ENCODE measurements at regions not wholly inside any gene's neighbourhood (a gene's known extent, or its start where the extent isn't known, plus 50 kb on each side); places are given as distances from the start of the nearest gene placed in this dataset.

GRCh38 chr14:86639146-86639545 lies 1109.2 kb downstream of the FLRT2 start:
- no peak for DNase-seq (ENCODE audit: low read depth in 3 of 3)

- no peak for DNase-seq (ENCODE audit: low read depth in 3 of 3)
These were observed 1097.1 kb downstream of the FLRT2 start for GRCh38 chr14:86627080-86627479.

GRCh38 chr14:86626530-86626929 lies 1096.6 kb downstream of the FLRT2 start:
- no peak for DNase-seq (ENCODE audit: low read depth in 3 of 3)

DNA sequence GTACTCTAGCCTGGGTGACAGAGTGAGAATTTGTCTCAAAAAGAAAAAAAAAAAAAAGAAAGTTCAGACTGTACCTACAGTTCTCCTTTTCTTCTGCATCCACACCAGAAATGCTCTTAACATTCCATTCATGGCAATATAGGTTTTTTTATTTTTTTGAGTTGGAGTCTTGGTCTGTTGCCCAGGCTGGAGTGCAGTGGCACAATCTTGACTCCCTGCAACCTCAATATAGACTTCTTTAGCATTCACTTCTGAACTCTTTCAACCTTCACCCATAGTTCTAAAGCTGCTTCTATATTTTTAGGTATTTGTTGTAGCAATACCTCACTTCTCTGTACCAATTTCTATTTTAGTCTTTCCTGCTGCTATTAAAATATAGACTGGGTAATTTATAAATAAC lies 1095.7 kb downstream of the FLRT2 start:
- DNase-seq (ENCODE audit: low read depth in 3 of 3), result no peak

- no peak for DNase-seq (ENCODE audit: low read depth in 3 of 3)
These were observed 1089.8 kb downstream of the FLRT2 start for GRCh38 chr14:86619726-86620125.

DNA sequence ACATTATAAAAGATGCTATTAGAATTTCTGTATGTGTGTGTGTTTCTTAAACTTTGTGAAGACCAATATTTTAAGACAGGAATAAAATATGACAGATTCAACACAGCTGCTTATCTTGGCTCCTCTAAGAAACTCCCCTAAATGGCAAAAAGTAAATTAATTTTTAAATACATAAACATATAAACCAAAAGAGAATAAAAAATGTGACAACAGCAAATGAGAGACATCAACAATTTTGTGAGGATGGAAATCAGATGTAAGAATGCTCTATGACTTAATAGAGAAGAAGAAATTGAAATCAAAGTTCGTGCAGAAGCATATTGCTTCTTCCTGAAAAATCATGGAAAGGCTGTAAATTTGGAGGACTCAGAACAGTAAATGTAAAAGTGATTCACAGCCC lies 1083.8 kb downstream of the FLRT2 start:
- no peak for DNase-seq (ENCODE audit: low read depth in 3 of 3)

- no peak for DNase-seq (ENCODE audit: low read depth in 3 of 3)
These were observed 1083.2 kb downstream of the FLRT2 start for GRCh38 chr14:86613126-86613525.

DNA sequence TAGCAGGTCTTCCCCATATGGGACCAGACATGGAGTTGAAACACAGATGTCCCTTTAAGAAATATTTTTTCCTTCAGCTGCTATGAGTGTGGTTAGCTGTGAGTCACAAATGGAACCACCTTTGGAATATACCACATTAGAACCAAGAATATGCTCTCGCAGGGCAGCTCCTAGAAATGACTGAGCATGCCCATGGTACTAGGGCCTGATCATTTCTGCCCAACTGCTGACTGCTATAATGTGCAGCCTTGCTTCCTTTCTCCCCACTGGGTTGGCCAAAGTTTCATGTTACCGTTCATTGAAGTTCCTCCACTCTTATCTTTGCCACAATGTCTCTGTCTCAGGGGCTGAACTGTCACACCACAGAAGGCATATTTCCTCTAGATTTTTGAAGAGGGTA lies 1074.6 kb downstream of the FLRT2 start:
- DNase-seq (ENCODE audit: low read depth in 3 of 3), result no peak

GRCh38 chr14:86602263-86602662 lies 1072.3 kb downstream of the FLRT2 start:
- DNase-seq (ENCODE audit: low read depth in 3 of 3), result no peak

GRCh38 chr14:86601813-86602212 lies 1071.9 kb downstream of the FLRT2 start:
- DNase-seq (ENCODE audit: low read depth in 3 of 3), result no peak

- no peak for DNase-seq (ENCODE audit: low read depth in 3 of 3)
These were observed 1067.3 kb downstream of the FLRT2 start for GRCh38 chr14:86597279-86597678.

- DNase-seq (ENCODE audit: low read depth in 3 of 3), result no peak
These were observed 1066.1 kb downstream of the FLRT2 start for GRCh38 chr14:86596024-86596423.

DNA sequence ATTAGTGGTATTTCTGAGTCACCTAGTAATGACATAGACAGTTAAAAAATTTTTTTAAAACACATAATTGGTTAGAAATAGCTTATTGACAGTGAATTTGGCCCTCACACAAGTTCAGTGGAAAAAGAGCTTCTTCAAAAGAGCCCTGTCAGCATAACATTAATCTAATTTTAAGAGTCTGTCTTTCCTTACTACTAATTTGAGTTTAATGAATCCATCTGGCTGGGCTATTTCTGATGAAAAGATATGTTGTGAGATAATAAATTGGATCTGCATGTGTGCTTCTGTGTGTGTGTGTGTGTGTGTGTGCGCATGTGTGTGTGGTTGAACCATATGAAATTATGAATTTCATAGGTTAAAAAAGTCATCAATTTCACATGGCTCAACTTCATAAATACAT lies 1045.2 kb downstream of the FLRT2 start:
- DNase-seq (ENCODE audit: low read depth in 3 of 3), result no peak

- DNase-seq (ENCODE audit: low read depth in 3 of 3), result no peak
These were observed 1044.8 kb downstream of the FLRT2 start for GRCh38 chr14:86574778-86575129.

GRCh38 chr14:86574051-86574777 lies 1044.3 kb downstream of the FLRT2 start:
- no peak for DNase-seq (ENCODE audit: low read depth in 3 of 3)

GRCh38 chr14:86570371-86570770 lies 1040.4 kb downstream of the FLRT2 start:
- no peak for DNase-seq (ENCODE audit: low read depth in 3 of 3)

DNA sequence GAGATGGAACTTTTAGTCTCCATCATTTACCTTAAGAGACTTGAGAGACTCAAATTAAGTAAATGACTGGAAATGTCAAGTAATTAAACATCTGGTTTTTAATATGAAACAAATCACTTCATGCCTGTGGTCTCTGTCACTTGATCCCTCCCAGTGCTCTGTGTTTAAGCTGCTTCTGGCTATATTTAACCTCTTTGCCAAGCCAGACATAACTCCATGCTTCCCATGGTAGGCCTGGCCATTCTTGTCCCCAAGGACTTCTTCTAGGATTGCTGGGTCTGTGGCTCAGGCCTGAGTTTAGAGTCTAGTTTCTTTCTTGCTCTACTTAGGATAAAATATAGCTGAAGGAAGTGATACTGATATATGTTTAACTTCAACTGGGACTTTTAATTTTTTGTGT lies 1013.6 kb downstream of the FLRT2 start:
- no peak for DNase-seq (ENCODE audit: low read depth in 3 of 3)

DNA sequence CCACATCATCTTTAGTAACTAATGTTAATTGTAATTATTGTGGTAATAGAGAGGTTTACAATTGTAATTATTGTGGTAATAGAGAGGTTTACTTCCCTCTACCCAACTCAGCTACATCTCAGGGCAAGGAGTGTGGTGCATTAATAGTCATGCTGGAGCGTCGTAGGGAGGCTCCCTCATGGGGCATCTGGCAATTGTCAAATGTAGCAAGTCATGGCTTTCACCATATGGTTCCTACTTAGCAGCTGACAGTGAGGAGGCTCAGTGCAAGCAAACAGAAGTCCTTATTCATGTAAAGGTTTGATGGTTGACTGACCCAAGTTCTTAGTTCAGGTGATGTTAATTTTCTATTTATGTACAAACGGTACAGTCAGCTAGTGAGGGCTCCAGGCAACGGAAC lies 1012.0 kb downstream of the FLRT2 start:
- no peak for DNase-seq (ENCODE audit: low read depth in 3 of 3)

GRCh38 chr14:86540636-86541247 lies 1010.8 kb downstream of the FLRT2 start:
- DNase-seq (ENCODE audit: low read depth in 3 of 3), result no peak

GRCh38 chr14:86539361-86540070 lies 1009.6 kb downstream of the FLRT2 start:
- no peak for DNase-seq (ENCODE audit: low read depth in 3 of 3)

- no peak for DNase-seq (ENCODE audit: low read depth in 3 of 3)
These were observed 1003.9 kb downstream of the FLRT2 start for GRCh38 chr14:86533834-86534233.

DNA sequence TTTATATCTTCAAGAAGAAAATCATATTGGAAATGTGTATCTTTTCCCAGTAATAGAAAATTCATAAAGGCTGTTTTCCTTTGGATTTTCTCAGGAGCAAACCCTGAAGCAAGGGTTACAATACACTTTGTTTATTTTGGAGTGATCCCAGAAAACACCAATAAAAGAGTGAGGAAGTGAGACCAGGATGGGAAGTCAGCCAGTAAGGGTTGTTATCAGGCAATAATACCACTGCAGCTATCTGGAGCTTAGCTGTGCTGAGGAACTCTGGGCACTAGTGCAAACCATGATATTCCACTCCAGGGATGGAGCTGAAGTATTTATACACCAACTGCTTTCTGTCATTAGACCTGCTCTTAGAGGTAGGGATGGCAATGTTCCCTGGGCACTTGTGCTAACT lies 1002.3 kb downstream of the FLRT2 start:
- DNase-seq (ENCODE audit: low read depth in 3 of 3), result no peak

DNA sequence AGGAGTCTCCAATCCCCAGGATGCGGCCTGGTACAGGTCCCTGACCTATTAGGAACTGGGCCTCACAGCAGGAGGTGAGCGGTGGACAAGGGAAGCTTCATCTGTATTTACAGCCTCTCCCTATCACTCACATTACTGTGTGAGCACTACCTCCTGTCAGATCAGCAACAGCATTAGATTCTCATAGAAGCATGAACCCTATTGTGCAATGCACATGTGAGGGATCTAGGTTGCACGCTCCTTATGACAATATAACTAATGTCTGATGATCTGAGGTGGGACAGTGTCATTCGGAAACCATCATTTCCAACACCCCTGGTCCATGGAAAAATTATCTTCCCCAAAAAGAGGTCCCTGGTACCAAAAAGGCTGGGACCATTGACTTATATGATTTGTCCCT lies 1000.5 kb downstream of the FLRT2 start:
- DNase-seq (ENCODE audit: low read depth in 3 of 3), result no peak
